ENCODE measurements at regions not wholly inside any gene's neighbourhood (a gene's known extent, or its start where the extent isn't known, plus 50 kb on each side); places are given as distances from the start of the nearest gene placed in this dataset.
"Not testable (repeated sequence)": the region's sequence is repeated elsewhere in the genome, so short reads cannot be mapped to it uniquely, and the experiment has no call there.

DNA sequence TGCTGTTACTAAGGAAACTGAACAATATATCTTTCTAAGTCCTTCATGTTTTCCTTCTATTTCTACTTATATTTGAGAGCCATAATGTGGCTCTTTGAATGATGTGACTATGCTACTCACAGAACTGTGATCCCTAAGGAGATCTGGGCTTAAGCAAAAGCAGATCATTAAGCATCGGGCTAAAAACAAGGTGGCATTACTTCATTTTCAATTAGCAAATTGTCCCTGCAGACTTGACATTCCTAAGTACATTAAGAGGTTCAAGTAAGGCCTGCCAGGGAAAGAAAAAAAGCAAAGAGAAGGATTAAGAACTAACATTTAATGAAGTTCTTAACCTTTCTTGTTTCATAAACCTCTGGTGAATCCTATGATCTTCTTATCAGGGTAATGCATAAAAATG lies 447.6 kb downstream of the PDGFC start:
- Histone ChIP-seq H3K36me3 (no peaks in the 10 kb centered on the region), H3K27me3 (no peaks in the 10 kb centered on the region), H4K20me1 (no peaks in the 10 kb centered on the region), H3K4me2 (no peak overlapping the region), H3K9ac (no peak overlapping the region), H3K4me1 (peaks cover 0 to 10% (median 0%) of the 10 kb centered on the region in 10 experiments; a peak in 3 of 20 replicates), H3K4me3 (no peak overlapping the region), H3K9me3 (replicated peaks in 1 of 11) (no peaks in the 10 kb centered on the region), H3K27ac (no peak overlapping the region)
- TF ChIP-seq Cebpa-rat (IDR thresholded peaks at IDR 0.05): no peak

DNA sequence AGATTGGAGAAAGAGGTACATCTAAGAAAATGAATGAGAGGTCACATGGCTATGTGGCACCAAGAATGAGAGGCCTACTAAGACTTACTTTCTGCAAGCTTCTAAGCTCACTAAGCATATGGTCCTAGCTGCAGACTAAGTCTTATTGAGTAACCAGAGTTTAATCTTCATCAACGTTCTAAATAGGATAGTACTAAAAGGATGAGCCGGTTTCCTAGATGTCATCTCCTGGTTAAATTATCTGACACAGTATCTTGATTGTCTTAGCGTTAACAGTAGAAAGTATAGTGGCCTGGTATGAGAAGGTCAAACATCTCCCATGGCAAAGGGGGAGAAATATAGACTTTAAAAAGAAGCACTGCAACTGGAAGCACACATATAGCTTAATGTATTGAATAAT lies 448.1 kb downstream of the PDGFC start:
- Histone ChIP-seq H3K9ac (no peak overlapping the region), H3K4me3 (no peak overlapping the region), H3K4me2 (no peak overlapping the region), H3K27ac (no peak overlapping the region), H3K27me3 (no peaks in the 10 kb centered on the region), H4K20me1 (no peaks in the 10 kb centered on the region), H3K36me3 (no peaks in the 10 kb centered on the region), H3K4me1 (peaks cover 0 to 10% (median 0%) of the 10 kb centered on the region in 10 experiments; a peak in 3 of 20 replicates), H3K9me3 (replicated peaks in 1 of 11) (no peaks in the 10 kb centered on the region)
- no peak for TF ChIP-seq Cebpa-rat (IDR thresholded peaks at IDR 0.05)

DNA sequence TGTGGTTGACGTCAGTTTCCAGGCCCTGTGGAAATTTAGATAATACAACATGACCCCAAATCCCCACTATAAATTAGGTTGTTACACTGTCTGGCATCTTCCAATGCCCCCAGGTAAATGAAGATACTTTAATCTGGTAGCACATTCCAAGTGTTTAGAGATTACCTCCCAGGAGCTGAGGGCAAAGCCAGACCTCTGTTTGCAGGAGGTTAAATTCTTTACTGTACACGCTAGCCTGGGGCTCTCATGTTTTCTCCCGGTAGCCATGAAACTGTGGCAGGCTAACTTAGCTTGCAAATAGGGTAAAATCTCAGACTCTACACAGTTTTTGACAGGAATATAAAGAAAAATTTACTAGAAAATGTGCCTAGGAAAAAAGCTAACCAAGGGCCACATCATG lies 450.0 kb downstream of the PDGFC start:
- Histone ChIP-seq H3K27ac (no peak overlapping the region), H3K4me1 (no peaks in the 10 kb centered on the region), H3K9me3 (replicated peaks in 1 of 11) (no peaks in the 10 kb centered on the region), H3K4me3 (no peak overlapping the region), H4K20me1 (no peaks in the 10 kb centered on the region), H3K27me3 (no peaks in the 10 kb centered on the region), H3K4me2 (no peak overlapping the region), H3K36me3 (no peaks in the 10 kb centered on the region), H3K9ac (no peak overlapping the region)
- no peak for TF ChIP-seq Cebpa-rat (IDR thresholded peaks at IDR 0.05)

DNA sequence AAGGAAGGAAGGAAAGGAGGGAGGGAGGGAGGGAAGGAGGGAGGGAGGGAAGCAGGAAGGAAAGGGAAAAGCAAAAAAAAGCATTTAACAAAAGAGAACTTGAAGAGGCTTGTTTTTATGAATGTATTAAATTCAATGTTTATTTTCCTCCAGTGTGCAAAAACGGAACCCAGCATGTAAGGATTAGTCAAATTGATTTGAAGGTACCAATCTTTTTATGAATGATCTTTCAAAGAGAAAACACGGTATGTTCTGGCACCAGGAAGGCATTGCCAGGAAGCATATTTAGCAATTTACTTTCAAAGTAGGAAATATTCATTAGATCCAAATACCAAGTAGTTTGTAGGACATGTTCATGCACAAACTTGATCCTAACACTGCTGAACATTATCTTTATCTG lies 453.6 kb downstream of the PDGFC start:
- TF ChIP-seq Cebpa-rat (IDR thresholded peaks at IDR 0.05): no peak
- Histone ChIP-seq H4K20me1 (no peaks in the 10 kb centered on the region), H3K9ac (no peak overlapping the region), H3K27ac (no peak overlapping the region), H3K4me2 (no peak overlapping the region), H3K36me3 (no peaks in the 10 kb centered on the region), H3K4me3 (no peak overlapping the region), H3K9me3 (replicated peaks in 1 of 11) (no peaks in the 10 kb centered on the region), H3K27me3 (no peaks in the 10 kb centered on the region), H3K4me1 (peaks cover 11 to 29% (median 20%) of the 10 kb centered on the region in 10 experiments)

DNA sequence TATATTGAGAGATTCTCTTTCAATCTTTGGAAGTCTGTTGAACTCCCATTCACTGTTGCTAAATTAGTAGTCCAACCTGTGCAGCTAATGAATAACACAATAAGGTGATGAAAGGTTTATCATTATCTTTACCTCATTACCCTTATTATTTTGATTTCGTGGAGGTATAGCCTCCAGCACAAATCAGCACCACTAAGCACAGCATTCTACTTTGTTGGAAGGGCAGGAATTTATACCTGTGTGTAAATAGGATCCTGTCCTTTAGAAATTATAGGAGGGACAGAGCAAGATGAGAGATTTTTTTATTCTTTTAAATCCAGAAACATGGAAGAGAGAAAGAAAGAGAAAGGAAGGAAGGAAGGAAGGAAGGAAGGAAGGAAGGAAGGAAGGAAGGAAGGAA lies 454.1 kb downstream of the PDGFC start:
- no peaks in the 10 kb centered on the region for H4K20me1 ChIP-seq
- H3K9me3 ChIP-seq (replicated peaks in 1 of 11): no peaks in the 10 kb centered on the region
- H3K27ac ChIP-seq: no peak overlapping the region
- no peak for TF ChIP-seq Cebpa-rat (IDR thresholded peaks at IDR 0.05)
- H3K4me2 ChIP-seq: no peak overlapping the region
- H3K4me3 ChIP-seq: no peak overlapping the region
- H3K4me1 ChIP-seq: peaks cover 11 to 33% (median 21%) of the 10 kb centered on the region in 10 experiments
- no peak overlapping the region for H3K9ac ChIP-seq
- H3K27me3 ChIP-seq: no peaks in the 10 kb centered on the region
- H3K36me3 ChIP-seq: no peaks in the 10 kb centered on the region

DNA sequence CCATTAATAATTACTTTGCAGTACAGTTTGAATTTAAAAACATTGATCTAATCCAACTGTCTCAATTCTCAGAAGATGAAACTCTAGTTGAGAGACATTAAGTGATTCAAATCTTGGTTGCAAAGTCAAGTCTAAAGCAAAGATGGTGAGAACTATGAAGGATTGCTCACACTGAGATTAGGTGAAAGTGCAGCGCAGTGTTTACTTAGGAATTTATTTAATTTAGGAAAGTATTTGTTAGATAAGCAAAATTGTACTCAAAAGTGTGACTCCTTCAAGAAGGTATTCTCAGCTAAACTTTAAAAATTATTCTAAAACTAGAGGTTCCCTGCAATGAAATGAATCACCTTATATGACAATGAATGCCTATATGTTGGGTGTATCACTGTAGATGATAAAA lies 454.9 kb downstream of the PDGFC start:
- no peak for TF ChIP-seq Cebpa-rat (IDR thresholded peaks at IDR 0.05)
- no peaks in the 10 kb centered on the region for H4K20me1 ChIP-seq
- no peaks in the 10 kb centered on the region for H3K27me3 ChIP-seq

DNA sequence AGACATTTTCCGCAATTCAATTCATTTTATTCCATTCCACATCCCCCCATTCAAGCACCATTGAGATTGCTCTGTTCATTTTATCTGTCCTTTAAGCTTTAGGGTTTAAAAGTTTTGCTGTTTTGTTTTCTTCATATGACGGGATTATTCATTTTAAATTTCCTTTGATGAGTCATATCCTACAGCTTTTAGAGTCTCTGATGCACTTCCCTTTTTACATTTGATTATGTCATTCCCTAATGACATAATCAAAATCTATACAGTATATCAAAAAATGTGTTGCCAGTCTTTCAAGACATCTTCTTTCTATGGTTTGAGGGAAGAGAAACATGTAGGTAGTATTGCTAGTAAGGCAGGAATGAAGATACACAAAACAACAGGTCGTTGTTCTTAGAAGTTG lies 456.3 kb downstream of the PDGFC start:
- no peaks in the 10 kb centered on the region for H3K27me3 ChIP-seq
- TF ChIP-seq Cebpa-rat (IDR thresholded peaks at IDR 0.05): no peak
- H3K4me2 ChIP-seq: peak overlapping the region in 10 of 11 experiments; percentile 4 to 76 (median 60); a peak in 16 of 22 replicates
- H3K9ac ChIP-seq: no peak overlapping the region
- peak overlapping the region in 3 of 11 experiments; percentile 3 to 44 (median 34); a peak in 5 of 22 replicates for H3K27ac ChIP-seq
- peaks cover 11 to 35% (median 23%) of the 10 kb centered on the region in 10 experiments for H3K4me1 ChIP-seq
- H3K36me3 ChIP-seq: no peaks in the 10 kb centered on the region
- H3K4me3 ChIP-seq: no peak overlapping the region
- H4K20me1 ChIP-seq: no peaks in the 10 kb centered on the region
- peaks cover 0 to 5% (median 0%) of the 10 kb centered on the region in 11 experiments; a peak in 2 of 22 replicates for H3K9me3 ChIP-seq (replicated peaks in 1 of 11)

More for the DNA sequence above, 454.9 kb downstream of the PDGFC start:
- no peak overlapping the region for H3K4me3 ChIP-seq
- H3K9ac ChIP-seq: no peak overlapping the region
- no peak overlapping the region for H3K4me2 ChIP-seq
- H3K27ac ChIP-seq: no peak overlapping the region
- no peaks in the 10 kb centered on the region for H3K9me3 ChIP-seq (replicated peaks in 1 of 11)
- peaks cover 11 to 35% (median 23%) of the 10 kb centered on the region in 10 experiments for H3K4me1 ChIP-seq
- H3K36me3 ChIP-seq: no peaks in the 10 kb centered on the region

DNA sequence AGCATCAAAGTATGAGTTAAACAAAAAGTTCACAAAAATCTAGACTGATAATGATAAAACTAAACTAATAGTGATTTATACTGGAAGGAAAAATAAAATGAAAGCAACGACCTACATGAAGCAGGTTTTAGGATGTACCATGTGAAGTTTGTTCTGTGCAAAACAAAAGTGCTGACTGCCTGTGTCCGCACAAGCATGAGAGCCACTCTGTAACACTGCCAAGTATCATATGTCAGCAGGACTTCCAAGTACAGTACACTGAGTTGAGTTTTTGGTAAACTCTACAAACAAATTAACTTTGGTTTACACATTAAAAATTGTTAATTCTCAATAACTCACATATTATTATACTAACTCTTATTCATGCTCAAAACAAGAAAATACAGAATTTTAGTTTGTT lies 459.0 kb downstream of the PDGFC start:
- Histone ChIP-seq H3K4me1 (peaks cover 21 to 46% (median 32%) of the 10 kb centered on the region in 10 experiments), H3K9ac (no peak overlapping the region), H3K27me3 (no peaks in the 10 kb centered on the region), H3K9me3 (replicated peaks in 1 of 11) (peaks cover 0 to 16% (median 6%) of the 10 kb centered on the region in 11 experiments; a peak in 8 of 22 replicates), H3K36me3 (no peaks in the 10 kb centered on the region), H3K4me3 (no peak overlapping the region), H3K27ac (no peak overlapping the region), H3K4me2 (peak overlapping the region in 3 of 11 experiments; percentile 10 to 20 (median 15); a peak in 1 of 22 replicates), H4K20me1 (no peaks in the 10 kb centered on the region)
- TF ChIP-seq Cebpa-rat (IDR thresholded peaks at IDR 0.05): no peak

DNA sequence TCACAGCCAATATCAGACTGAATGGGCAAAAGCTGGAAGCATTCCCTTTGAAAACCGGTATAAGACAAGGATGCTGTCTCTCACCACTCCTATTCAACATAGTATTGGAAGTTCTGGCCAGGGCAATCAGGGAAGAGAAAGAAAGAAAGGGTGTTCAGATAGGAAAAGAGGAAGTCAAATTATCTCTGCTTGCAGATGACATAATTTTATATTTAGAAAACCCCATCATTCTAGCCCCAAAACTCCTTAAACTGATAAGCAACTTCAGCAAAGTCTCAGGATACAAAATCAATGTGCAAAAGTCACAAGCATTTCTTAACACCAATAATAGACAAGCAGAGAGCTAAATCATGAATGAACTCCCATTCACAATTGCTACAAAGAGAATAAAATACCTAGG lies 461.7 kb downstream of the PDGFC start:
- H3K4me2 ChIP-seq: peak overlapping the region; percentile 7 to 52 (median 33); a peak in 13 of 22 replicates
- H3K9me3 ChIP-seq (replicated peaks in 1 of 11): peaks cover 4 to 25% (median 14%) of the 10 kb centered on the region in 11 experiments; a peak in 12 of 22 replicates
- not testable (repeated sequence) for H4K20me1 ChIP-seq, H3K9ac ChIP-seq, H3K27ac ChIP-seq, H3K36me3 ChIP-seq, H3K27me3 ChIP-seq, H3K4me3 ChIP-seq
- peaks cover 36 to 54% (median 40%) of the 10 kb centered on the region in 10 experiments for H3K4me1 ChIP-seq

DNA sequence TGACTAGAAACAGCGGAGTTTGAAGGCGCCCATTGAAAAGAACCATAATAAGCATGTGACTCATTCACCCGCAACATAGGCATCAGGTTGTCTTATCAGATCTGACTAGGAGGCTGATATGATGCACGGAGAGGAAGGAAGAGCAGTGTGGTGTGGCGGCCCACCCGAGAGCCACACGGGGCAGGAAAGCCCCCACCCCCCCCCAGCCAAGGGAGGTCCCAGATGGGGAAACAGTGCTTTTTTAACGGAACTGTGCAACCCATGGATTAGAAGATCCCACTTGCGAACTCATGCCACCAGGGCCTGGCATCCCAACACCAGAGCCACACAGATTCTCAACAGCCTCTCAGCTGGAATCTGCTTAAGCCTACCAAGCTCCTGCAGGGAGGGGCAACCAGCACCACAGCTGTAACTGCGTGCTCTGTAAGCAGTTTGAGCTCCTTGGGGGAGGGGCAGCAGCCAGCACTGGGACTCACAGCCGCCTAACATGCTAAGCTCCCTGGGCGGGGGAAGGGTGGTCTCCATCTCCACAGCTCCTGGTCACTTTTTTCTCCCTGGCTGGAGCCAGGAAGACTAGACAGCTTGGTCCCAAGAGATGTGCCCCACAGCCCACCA lies 466.2 kb downstream of the PDGFC start:
- Histone ChIP-seq H3K4me1 (peaks cover 30 to 46% (median 40%) of the 10 kb centered on the region in 10 experiments), H3K27me3 (no peaks in the 10 kb centered on the region), H3K27ac (peak overlapping the region in 10 of 11 experiments; percentile 52 to 99 (median 96); a peak in 20 of 22 replicates), H3K9me3 (replicated peaks in 1 of 11) (peaks cover 8 to 35% (median 25%) of the 10 kb centered on the region in 11 experiments; a peak in 20 of 22 replicates), H3K4me3 (peak overlapping the region in 9 of 10 experiments; percentile 9 to 54 (median 37); a peak in 14 of 20 replicates), H3K9ac (peak overlapping the region in 9 of 11 experiments; percentile 66 to 86 (median 79); a peak in 19 of 22 replicates), H4K20me1 (no peaks in the 10 kb centered on the region), H3K4me2 (peak overlapping the region; percentile 82 to 96 (median 91)), H3K36me3 (no peaks in the 10 kb centered on the region)
- peak in 3 of 11 experiments; percentile 55 to 91 (median 67); a peak in 5 of 22 replicates for TF ChIP-seq Cebpa-rat (IDR thresholded peaks at IDR 0.05)
